H7 (cell line): ENCODE measurements at regions not wholly inside any gene's neighbourhood (a gene's known extent, or its start where the extent isn't known, plus 50 kb on each side); places are given as distances from the start of the nearest gene placed in this dataset.
"Not testable (repeated sequence)": the region's sequence is repeated elsewhere in the genome, so short reads cannot be mapped to it uniquely, and the experiment has no call there.

ENCODE experiments used
- DNase-seq: peaks from one replicate; pipeline ENCODE4 v3.0.0; 2012
- H3K27me3 ChIP-seq: 2 replicates; pipeline ENCODE4 v1.6.0; 2011; ENCODE audit warnings: mild to moderate bottlenecking, low read length; ENCODE audit not compliant: control insufficient read depth, insufficient read depth
- H3K36me3 ChIP-seq: replicated peaks from 2 replicates; pipeline ENCODE4 v1.5.1; 2011; ENCODE audit warnings: low read length; ENCODE audit not compliant: control insufficient read depth, insufficient read depth
- H3K4me3 ChIP-seq: 2 replicates; pipeline ENCODE4 v1.5.1; 2011; ENCODE audit warnings: low read depth, mild to moderate bottlenecking, control low read depth, low read length, moderate library complexity; ENCODE audit not compliant: insufficient read depth

DNA sequence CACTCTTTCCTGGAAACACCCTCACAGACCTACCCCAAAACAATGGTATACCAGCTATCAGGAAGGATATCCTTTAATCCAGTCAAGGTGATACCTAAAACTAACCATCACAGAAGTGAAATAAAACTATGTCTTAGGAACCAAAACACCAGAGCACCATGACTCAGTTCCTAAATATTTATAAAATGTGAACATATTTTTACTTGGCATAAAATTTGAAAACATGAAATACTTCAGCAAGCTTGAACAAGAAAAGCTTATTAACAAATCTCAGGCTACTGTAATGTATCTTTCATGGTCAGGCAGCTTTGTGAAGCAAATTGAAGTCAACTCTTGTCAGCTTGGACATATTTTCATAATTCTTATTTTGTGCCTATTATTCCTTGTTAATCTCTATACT is 440.8 kb upstream of the CDH20 start:
- no peak for DNase-seq
- Histone ChIP-seq H3K36me3 (no peaks in the 10 kb centered on the region), H3K4me3 (no peak overlapping the region), H3K27me3 (no peaks in the 10 kb centered on the region)

DNA sequence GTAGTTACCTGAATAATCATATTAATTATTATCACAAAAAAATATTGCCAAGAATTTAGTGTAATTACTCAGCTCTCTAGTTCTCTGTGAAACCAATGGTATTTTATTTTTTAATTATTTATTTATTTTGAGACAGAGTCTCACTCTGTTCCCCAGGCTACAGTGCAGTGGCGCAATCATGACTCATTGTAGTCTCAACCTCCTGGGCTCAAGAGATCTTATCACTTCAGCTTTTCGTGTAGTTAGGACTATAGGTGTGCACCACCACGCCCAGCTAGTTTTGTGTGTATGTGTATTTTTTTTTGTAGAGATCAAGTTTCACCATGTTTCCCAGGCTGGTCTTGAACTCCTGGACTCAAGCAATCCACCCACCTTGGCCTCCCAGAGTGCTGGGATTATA is 440.4 kb upstream of the CDH20 start:
- no peak for DNase-seq
- no peaks in the 10 kb centered on the region for H3K36me3 ChIP-seq
- H3K4me3 ChIP-seq = no peak overlapping the region
- no peaks in the 10 kb centered on the region for H3K27me3 ChIP-seq

DNA sequence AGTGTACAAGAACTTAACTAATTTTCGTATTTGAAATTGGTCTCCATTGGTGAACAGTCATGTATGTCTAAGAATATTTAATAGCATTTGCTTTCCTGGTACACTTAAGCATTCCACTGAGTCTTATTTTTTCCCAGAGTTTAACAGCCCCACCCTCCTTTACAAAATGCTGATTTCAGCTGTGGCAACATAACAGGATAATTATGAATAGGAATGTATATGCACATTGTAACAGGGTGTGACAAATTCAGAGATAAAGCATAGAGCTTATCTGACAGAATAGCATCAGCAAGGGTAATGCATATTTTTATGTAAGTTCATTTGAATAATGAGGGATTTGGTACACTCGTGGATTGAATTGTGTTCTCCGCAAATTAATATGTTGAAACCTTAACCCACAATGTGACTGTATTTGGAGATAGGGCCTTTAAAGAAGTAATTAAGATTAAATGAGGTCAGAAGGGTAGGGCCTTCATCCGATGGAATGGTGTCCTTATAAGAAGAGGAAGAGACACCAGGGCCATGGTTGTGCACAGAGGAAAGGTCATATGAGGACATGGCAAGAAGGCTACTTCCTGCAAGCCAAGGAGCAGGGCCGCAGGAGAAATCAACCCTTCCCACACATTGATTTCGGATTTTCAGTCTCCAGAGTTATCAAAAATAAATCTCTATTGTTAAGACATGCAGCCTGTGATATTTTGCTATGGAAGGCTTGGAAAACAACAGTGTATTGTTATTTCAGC is 439.7 kb upstream of the CDH20 start:
- no peak for DNase-seq
- H3K36me3 ChIP-seq = no peaks in the 10 kb centered on the region
- H3K27me3 ChIP-seq = no peaks in the 10 kb centered on the region
- H3K4me3 ChIP-seq = no peak overlapping the region

DNA sequence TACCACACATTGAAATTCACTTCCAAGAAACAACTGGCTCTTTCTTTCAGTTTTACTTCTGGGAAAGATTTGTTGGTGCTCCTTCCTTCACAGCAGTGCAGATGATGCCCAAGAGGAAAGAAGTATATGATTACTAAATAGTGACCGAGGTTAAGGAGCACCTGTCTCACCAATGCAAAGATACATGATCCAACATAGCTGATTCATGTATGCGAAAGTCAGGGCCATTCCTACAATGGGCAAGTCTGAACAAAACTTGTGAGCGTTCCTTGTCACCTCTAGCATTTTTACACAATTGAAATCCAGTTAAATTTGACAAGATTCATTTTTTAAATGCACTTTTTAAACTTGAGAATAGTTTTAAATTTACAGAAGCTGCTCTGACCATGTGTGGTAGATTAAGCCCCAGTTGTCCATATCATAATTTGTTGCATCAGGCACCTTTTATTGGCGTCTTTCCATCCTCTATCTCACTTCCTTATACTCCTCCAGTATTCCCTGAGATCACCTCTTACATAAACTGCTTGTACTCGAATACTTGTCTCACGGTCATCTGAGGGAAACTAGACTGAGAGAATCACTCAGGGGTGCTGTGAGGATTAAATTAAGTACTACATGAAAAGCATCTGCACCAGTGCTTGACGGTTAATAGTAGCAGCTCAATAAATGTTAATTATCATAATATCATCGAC is 438.8 kb upstream of the CDH20 start:
- Histone ChIP-seq H3K36me3 (no peaks in the 10 kb centered on the region), H3K4me3 (no peak overlapping the region), H3K27me3 (no peaks in the 10 kb centered on the region)
- no peak for DNase-seq

DNA sequence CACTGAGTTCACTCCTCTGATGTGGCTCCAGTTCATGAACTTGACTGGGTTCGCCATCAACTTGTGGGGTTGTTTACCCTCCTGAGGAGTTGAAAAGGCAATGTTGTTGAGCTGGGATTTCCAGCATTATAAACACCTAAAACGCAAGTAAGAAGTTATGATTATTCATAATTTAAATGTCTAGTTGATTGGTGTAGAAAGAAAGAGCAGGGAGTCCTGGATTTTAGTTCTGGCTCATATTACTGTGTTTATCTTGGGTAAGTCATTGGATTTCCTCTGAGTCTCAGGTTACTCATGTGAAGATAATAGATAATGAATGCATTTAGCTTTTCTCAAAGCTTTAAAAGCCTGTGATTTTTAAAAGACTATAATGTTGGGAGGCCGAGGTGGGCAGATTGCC is 438.0 kb upstream of the CDH20 start:
- DNase-seq = no peak
- Histone ChIP-seq H3K4me3 (no peak overlapping the region), H3K27me3 (no peaks in the 10 kb centered on the region), H3K36me3 (no peaks in the 10 kb centered on the region)

DNA sequence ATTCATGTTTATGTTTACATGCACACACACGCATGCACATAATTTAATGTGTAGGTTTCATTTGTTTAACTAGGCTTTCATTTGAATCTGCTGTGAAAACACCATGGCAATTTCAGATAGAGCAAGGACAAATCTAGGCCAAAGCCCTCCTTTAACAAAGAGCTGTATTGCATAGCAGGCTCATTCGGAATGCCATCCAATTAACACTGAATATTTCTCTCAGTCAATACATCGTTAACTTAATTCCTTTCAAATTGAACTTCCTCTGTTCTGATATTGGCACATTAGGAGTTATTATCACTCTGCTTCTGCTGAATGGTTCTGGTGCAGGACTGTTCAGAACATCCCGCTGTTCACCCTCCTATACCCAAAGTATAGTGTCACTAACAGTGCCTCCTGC is 435.1 kb upstream of the CDH20 start:
- no peak for DNase-seq
- Histone ChIP-seq H3K36me3 (no peaks in the 10 kb centered on the region), H3K27me3 (no peaks in the 10 kb centered on the region), H3K4me3 (no peak overlapping the region)

DNA sequence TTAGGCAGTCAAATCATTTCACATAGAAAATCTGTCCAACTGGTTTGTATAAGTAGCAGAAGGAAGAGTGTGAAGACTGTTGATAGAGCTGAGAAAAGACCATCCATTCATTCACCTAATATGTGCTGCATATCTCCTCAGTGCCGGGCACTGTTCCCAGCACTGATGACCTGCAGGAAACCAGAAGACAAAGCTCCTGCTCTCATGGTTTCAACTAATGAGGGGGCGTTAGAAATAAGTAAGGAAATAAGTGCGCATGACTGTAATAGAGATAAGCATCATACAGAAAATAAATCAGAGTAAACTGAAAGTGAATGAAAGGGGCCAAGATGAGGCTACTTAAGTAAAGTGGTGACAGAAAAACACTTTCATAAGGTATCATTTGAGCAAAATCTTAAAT is 427.5 kb upstream of the CDH20 start:
- Histone ChIP-seq H3K36me3 (no peaks in the 10 kb centered on the region), H3K4me3 (no peak overlapping the region), H3K27me3 (no peaks in the 10 kb centered on the region)
- no peak for DNase-seq

DNA sequence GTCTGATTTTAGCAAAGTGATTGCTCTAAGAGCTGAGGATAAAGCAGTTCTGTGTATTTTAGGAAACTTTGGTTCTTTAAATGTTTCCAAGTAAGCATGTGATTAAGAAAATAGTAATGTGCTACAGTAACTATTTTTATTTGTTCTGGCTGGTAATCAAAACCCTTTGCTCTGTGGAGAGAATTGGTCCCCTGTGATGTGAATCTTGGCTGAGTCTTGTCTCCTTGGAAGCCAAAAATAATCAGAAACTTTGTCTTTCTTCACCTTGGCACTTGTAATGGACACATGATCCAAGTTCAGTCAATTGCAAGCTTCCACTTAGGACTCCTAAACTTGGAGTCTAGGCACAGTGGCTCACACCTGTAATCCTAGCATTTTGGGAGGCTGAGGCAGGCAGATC is 422.7 kb upstream of the CDH20 start:
- H3K27me3 ChIP-seq = no peaks in the 10 kb centered on the region
- H3K36me3 ChIP-seq = no peaks in the 10 kb centered on the region
- no peak for DNase-seq
- H3K4me3 ChIP-seq = no peak overlapping the region

DNA sequence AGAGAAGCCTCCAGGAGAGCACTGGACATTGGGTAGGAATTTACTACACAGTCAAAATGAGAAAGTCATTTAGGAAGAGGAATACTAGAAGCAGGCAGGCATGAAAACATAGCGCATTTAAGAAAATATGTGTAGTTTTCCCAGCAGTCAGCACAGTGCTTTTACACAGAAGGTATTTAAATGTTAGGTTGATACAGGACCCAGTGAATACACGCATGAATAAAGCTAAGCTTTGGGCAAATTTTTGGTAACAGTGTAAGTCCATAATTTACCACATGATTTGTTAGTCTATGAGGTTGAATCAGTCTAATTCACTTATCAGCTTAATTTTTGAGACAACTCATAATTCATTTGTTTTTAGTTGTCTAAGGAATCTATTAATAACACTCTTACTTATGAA is 421.7 kb upstream of the CDH20 start:
- no peak for DNase-seq
- no peaks in the 10 kb centered on the region for H3K36me3 ChIP-seq
- no peak overlapping the region for H3K4me3 ChIP-seq
- H3K27me3 ChIP-seq = no peaks in the 10 kb centered on the region

DNA sequence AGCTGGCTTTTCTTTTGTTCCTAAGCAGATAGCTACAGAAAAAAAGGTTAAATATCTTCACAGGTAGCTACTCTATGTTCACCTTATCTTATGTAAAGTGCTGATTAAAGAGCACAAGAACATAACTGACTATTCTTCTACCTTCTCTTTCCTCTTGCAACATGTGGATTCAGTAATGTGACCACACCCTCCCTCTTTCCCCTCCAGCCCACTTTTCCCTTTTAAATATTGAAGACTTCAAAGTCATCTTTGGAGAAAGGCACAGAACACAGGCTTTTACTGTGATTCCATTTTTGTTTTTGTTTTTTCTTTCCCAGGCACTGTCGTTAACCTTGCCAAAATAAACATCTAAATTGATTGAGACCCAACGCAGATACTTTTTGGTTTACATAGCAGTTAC is 418.1 kb upstream of the CDH20 start:
- H3K36me3 ChIP-seq = no peaks in the 10 kb centered on the region
- DNase-seq = no peak
- H3K4me3 ChIP-seq = no peak overlapping the region
- H3K27me3 ChIP-seq = no peaks in the 10 kb centered on the region

DNA sequence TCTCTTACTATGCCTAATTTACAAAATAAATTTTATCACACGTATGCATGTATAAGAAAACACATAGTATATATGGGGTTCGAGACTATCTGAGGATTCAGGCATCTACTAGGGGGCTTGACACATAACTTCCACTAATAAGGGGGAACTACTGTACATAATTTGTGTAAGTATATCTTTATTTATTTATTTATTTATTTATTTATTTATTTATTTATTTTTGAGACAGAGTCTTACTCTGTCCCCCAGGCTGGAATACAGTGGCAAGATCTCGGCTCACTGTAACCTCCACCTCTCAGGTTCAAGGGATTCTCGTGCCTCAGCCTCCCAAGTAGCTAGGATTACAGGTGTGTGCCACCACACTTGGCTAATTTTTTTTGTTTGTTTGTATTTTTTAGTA is 414.4 kb upstream of the CDH20 start:
- not testable (repeated sequence) for DNase-seq, H3K4me3 ChIP-seq, H3K36me3 ChIP-seq, H3K27me3 ChIP-seq

DNA sequence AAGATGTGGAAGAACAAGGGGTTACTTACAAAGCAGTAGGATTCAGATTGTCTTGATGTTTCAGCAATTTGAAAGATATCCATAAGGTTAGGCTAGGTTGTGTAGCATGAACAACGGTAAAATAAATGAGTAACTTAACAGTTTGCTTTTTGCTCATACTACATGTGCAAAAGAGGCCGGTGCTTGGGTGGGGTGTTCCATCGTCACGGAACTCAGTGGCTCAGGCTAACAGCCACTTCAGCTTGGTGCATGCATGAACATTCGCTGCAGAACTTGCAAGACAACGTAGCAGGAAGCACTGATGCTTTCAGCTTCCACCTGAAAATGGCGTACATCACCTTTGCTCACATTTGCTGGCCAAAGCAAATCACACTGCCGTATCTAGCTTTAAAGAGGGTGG is 407.3 kb upstream of the CDH20 start:
- DNase-seq = no peak
- no peaks in the 10 kb centered on the region for H3K36me3 ChIP-seq
- H3K4me3 ChIP-seq = no peak overlapping the region
- H3K27me3 ChIP-seq = no peaks in the 10 kb centered on the region

DNA sequence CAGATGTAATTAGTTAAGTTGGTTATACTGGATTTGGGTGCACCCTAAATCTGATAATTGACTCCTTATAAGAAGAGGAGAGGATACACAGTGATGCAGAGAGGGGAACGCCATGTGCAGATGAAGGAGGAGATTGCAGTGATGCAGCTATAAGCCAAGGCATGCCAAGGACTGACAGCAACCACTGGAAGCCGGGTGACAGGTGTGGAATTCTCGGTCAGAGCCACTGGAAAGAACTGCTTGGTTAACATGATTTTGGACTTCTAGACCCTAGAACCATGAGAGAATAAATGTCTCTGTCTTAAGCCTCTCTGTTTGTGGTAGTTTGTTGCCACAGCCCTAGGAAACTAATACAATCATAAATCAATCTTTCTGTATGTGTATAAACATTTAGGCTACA is 403.3 kb upstream of the CDH20 start:
- Histone ChIP-seq H3K4me3 (no peak overlapping the region), H3K36me3 (no peaks in the 10 kb centered on the region), H3K27me3 (no peaks in the 10 kb centered on the region)
- DNase-seq = no peak

DNA sequence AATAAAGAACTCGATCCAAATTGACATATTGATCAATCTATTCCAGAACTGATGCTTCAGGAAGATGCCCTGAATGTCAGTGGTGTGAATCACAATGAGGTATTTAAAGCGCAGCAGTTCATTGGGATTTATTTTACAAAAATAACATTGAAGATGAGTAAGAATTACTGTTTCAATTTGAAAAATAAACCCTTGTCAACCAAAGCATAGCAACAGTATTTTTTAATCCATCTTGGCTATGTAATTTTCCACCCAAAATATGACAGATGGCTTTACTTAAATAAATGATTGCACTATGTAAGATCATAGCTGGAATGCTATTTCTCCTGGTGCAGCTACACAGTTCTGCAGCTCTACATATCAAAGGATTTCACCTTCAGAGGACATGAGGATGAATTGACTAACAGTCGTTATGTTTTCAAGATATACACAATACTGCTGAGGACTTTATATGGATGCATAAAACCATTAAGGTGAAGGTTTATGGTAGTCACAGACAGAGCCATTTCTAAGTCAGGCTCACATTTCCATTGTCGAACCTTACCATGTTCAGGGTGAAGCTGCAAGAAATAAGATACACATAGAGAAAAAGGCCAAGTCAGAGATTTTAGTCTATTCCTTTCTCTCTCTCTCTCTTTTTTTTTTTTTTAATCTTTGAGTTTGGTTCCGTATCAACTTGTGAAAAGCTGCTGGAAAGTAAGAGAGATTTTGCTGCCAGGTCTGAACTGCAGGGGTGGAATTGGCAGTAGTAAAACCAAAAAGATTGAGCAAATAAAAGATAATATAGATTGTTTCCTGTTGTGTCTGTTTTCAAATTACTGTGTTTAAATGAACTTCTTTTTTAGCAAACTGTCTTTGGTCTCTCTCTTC is 398.0 kb upstream of the CDH20 start:
- H3K4me3 ChIP-seq = no peak overlapping the region
- no peak for DNase-seq
- no peaks in the 10 kb centered on the region for H3K36me3 ChIP-seq
- H3K27me3 ChIP-seq = no peaks in the 10 kb centered on the region

DNA sequence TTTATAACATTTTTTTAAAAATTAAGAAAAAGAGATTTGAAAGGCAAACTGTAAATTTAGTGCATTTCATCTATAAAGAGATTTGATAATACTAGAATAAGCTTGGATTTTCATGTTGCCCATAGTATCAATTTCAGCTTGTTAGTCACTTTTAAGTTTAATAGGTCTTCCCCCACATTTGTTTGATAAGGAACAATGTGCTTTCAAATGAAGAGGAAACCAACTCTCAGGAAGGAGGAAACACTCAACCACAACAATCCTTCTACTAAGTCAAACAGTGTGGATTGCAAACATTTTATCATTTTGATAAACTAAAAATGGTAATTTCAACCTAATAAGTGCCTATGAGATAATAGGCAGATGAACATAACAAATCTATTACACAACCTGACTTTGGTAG is 397.1 kb upstream of the CDH20 start:
- Histone ChIP-seq H3K4me3 (no peak overlapping the region), H3K36me3 (no peaks in the 10 kb centered on the region), H3K27me3 (no peaks in the 10 kb centered on the region)
- DNase-seq = no peak
